Heart left ventricle (tissue), 13 donors: ENCODE measurements at regions not wholly inside any gene's neighbourhood (a gene's known extent, or its start where the extent isn't known, plus 50 kb on each side); places are given as distances from the start of the nearest gene placed in this dataset.
"Not testable (repeated sequence)": the region's sequence is repeated elsewhere in the genome, so short reads cannot be mapped to it uniquely, and the experiment has no call there.

Source experiments
- POLR2A ChIP-seq, 2 donors: fragments of 450-650 bp; IDR thresholded peaks; one replicate each; pipeline ENCODE4 v1.6.1; 2017; ENCODE audit warnings: antibody characterized with exemption in 2 of 2, mild to moderate bottlenecking in 2 of 2, moderate library complexity in 2 of 2
- TF ChIP-seq, protein P1 (sequence below), 12 donors: fragments of 200-600 bp; sonication (generic) in 4 of 12; IDR thresholded peaks; one replicate each; pipeline versions ENCODE4 v1.5.0 to v1.8.0; 2018 to 2022; ENCODE audit warnings: antibody characterized with exemption in 12 of 12, mild to moderate bottlenecking in 5 of 12
- donor health status: ischemic (EF 13 %, LVEDD 7.1; RV severe dilation, severe dysfunction).
- donor health status: DM: no; HTN: yes; CAD: no.
- donor health status: DM: no; HTN: no; CAD: no.
- donor health status: ischemic (EF 25% LVEDD 6.9; RV normal size, moderate dysfunction).
- donor health status: ischemic (EF 25% LVEDD 5.7; RV mildly dilated, moderate dysfunction).
- donor health status: ischemic (EF 35%, LVEDD 5.7; RV mildly dilated, moderate dysfunction).
- donor health status: nonischemic (EF 11% LVEDD 7.7; RV severe dilation, severe dysfunction).
- donor health status: DM: yes; HTN: yes; CAD: no.
- donor health status: PGD.
- donor health status: ischemic (EF 29% LVEDD 5.4; RV normal size, mild dysfunction).
- donor health status: nonischemic (EF 23%, LVEDD 6.1; RV moderate dilation, normal function).

DNA sequence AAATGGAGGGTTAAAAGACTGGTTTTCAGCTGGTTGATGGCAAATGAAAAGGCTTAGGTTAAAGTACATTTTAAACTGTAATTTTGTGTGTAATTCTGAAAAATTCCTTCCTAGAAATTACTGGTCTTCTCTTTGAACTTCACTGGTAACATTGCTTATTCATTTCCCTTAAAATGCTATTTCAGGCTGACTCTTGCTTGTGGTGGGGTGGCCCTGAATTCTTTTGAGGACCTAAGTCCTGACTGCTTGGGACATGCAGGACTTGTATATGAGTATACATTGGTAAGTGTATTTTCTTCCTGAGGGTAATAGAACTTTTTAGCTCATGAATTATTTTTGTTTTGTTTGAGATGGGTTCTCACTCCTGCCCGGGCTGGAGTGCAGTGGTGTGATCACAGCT, 63.0 kb upstream of the ERV3-1 start:
- TF ChIP-seq, protein P1, sequence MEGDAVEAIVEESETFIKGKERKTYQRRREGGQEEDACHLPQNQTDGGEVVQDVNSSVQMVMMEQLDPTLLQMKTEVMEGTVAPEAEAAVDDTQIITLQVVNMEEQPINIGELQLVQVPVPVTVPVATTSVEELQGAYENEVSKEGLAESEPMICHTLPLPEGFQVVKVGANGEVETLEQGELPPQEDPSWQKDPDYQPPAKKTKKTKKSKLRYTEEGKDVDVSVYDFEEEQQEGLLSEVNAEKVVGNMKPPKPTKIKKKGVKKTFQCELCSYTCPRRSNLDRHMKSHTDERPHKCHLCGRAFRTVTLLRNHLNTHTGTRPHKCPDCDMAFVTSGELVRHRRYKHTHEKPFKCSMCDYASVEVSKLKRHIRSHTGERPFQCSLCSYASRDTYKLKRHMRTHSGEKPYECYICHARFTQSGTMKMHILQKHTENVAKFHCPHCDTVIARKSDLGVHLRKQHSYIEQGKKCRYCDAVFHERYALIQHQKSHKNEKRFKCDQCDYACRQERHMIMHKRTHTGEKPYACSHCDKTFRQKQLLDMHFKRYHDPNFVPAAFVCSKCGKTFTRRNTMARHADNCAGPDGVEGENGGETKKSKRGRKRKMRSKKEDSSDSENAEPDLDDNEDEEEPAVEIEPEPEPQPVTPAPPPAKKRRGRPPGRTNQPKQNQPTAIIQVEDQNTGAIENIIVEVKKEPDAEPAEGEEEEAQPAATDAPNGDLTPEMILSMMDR (IDR thresholded peaks at IDR 0.05) = not testable (repeated sequence)
- not testable (repeated sequence) for TF ChIP-seq POLR2A (IDR thresholded peaks at IDR 0.05)
